UCSD-AML1 (cell line): ENCODE measurements at regions not wholly inside any gene's neighbourhood (a gene's known extent, or its start where the extent isn't known, plus 50 kb on each side); places are given as distances from the start of the nearest gene placed in this dataset.

Experiments
- DNase-seq: peaks from one replicate; lab custom pipeline; 2025; ENCODE audit not compliant: unreplicated experiment; lab: John Stamatoyannopoulos, UW

DNA sequence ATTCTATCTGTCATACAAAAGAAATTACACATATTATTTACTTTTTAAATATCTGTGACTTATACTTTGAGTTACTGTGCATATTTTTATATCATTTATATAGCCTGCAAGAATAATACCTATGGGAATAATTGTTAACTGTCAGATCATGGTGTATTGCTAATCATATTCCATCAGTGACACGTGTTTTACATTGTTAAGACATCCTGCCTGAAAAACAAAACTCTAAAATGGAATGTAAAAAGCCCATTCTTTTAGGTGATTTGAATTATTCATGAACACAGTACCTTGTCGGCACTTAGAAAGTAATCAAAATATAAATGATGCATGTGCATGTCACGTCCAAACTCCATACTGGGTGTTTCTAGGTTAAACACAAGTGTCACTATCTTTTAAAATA is 533.8 kb upstream of the PCDH9 start:
- DNase-seq: no peak

DNA sequence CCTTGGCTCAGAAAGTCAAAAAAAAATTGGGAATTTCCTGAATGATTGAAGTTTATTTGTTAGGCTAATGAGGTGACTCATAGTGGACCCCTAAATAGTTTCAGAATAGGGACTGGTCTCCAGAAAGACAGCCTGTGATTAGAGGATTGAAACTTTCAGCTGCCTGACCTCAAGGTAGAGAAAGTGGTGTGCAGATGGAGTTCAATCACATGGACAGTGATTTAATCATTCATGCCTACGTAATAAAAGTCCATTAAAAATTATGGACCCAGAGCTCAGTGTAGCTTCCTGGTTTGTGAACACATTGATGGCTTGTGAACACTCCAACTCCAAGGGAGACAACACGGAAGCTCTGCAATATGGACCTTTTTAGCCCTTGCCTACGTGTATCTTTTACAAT is 533.2 kb upstream of the PCDH9 start:
- no peak for DNase-seq

DNA sequence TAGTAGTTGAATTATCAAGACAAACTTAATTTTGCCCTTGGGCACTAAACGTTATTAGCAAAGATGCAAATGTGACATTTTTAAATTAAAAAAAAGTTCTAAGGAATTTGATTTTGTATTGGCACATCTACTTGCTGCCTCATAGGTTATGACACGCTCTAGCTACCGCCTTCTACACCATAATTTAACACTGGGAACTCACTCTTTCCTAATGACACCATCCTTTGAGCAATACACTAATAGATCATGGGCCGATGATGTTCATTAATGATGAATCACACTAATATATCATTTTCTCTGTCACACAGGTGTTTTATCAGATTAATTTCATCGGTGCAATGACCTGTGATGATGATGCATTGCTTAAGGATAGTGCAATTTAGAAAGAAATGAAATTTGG is 528.8 kb upstream of the PCDH9 start:
- DNase-seq: no peak

DNA sequence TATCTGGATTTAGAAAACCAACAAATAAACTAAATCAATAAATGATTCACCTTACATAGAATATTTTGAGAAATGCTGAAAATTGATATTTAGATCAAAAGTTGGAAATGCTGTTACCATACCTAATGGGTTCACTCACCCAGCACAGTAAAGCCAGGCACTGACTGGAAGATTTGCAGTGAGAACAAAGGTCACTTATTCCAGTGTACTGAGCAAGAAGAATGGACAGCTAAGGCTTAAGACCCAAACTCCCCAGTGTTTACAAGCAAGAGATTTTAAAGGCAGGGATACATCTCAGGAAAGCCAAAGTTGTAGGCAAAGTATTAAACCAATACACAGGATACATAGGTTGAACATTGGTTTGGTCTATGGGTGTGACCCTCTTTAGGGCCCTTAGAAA is 523.9 kb upstream of the PCDH9 start:
- no peak for DNase-seq

DNA sequence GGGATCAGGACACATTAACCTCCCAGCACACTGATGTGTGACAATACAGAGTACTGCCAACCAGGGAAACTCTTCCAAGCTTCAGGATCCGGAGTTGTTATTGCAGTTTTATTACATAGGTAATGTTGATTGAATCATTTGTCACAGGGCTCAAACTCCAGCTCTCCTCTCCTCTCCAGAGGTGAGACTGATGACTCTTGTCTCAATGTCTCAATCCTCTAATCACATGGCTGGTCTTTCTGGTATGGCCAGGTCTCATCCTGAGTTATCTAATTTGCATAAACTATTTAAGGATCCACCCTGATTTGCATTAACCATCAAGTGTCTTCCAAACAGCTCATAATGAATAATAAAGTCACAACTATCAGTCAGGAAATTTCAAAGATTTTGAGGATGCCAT is 522.6 kb upstream of the PCDH9 start:
- no peak for DNase-seq

DNA sequence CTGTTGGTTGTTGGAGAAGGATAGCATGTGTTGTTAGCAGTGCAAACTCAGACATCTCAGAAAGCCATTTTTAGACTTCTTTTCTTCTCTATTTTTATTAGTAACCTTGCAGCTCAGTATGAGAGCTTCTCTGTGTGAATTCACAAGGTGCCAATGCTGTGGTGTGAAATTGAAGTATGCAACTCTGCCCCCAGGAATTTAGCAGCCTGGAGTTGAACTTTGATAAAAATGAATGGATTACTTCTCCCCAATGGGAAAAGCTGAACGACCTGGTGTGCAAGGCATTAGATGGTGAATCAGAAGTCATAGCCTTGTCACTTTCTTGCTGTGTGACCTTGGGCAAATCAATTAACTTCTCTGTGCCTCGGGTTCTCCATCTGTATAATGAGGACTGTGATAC is 512.3 kb upstream of the PCDH9 start:
- DNase-seq: no peak

DNA sequence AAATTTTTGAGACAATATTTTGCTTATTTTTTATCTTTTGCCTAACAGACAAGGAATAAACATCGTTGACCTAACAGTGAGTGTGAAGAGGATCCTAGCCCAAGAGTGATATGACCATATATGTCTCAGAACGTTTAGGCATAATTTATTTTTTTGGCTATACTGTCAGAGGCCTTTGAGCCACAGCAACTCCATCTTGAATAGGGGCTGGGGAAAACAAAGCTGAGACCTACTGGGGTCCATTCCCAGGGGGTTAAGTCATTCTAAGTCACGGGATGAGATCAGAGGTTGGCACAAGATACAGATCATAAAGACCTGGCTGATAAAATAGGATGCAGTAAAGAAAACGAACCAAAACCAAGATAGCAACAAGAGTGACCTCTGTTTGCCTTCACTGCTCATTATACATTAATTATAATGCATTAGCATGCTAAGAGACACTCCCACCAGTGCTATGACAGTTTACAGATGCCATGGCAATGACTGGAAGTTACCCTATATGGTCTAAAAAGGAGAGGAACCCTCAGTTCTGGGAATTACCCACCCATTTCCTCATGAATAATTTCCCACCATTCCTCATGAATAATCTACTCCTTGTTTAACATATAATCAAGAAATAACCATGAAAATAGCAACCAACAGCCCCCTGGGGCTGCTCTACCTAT is 510.9 kb upstream of the PCDH9 start:
- no peak for DNase-seq

DNA sequence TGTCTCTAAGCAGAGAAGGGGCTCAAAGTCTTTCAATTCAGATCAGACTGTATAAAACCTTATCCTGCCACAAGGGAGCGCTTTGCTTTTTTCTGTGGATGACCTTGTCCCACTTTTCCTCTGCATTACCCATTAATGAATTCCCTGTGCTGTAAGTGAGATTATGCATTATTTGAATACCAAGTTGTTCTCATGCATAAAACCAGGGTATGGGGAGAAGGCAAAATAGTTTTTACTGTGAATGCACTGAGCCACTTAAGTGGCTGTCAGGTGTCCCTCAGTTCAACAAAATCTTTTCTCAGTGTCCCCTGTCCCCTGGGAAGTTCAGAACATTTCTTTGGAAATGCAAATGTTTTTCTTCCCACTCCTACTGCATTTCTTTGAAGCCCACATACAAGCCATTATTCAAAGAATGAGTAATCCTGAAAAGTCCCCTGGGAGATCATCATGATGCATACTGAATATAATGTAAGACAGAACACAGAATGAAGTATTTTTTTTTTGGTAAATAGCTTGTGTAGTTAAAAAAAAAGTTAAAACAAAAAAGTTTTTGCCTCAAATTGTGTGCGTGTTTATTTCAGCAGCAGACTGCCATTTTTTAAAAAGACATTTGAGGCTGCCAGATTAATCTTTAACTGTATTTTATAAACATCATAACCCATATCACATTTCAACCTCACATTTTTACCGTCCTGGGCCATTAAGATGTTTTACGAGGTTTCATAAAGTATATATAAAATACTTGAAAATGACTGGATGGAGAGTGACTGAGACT is 506.7 kb upstream of the PCDH9 start:
- DNase-seq: no peak

DNA sequence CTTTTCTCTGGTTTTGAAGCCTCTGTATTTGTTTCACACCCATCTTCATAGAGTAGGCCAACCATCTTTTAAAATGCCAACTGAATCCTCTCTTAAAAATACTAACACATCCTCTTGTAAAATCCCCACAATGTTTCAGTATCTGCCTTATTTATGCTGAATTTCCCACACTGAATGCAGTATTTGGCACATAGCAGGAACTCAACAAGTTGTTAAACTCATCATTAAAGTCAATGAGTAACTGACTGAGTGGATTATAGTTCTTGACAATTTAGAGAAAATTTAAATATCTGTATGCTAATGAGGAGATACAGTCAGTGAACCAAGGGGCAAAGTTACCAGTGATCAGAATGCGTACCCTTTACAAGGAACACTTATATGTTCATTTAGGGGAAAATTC is 505.5 kb upstream of the PCDH9 start:
- no peak for DNase-seq

DNA sequence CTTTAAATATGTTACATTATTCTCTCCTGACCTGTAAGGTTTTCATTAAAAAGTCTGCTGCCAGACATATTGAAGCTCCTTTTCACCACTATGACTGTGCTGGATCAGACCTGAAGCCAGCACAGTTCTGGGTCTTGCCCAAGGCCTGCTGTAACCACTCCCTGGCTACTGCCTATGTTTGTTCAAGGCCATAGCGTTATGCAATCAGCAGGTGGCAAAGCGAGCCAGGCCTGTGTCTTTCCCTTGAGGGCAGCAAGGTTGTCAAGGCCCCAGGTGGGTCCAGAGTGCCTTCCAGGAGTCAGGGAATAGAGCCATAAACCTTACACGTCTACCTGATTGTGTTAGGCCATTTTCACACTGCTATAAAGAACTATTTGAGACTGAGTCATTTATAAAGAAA is 496.8 kb upstream of the PCDH9 start:
- DNase-seq: no peak

DNA sequence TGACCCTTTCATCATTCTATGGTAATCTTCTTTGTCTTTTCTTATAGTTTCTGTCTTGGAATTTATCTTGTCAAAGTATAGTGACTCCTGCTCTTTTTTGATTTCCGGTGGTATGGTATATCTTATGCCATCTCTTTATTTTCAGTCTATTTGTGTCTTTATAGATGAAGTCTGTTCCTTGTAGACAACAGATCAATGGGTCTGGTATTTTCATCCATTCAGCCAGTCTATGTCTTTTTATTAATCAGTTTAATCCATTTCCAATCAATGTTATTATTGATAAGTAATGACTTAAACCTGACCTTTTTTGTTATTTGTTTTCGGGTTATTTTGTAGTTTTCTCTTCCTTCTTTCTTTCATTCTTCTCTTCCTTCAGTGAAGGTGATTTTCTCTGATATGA is 495.9 kb upstream of the PCDH9 start:
- no peak for DNase-seq

DNA sequence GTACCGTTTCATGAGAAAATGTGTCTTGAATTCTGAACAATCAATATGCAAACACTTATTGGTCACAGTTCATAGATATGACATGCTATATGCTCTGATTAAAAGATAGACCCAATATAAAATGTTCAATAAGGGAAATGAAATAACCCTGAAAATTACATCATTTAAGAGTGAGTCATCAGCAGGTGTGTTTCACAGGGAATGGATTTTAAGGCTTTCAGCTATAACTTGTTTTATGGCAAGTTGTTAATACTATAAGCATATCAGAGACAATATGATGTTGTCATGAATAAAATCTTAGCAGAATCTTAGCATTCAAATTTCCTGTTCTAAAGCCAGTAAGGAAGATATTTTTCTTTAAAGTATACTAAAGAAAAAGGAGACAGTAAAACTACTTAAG is 483.4 kb upstream of the PCDH9 start:
- DNase-seq: no peak

DNA sequence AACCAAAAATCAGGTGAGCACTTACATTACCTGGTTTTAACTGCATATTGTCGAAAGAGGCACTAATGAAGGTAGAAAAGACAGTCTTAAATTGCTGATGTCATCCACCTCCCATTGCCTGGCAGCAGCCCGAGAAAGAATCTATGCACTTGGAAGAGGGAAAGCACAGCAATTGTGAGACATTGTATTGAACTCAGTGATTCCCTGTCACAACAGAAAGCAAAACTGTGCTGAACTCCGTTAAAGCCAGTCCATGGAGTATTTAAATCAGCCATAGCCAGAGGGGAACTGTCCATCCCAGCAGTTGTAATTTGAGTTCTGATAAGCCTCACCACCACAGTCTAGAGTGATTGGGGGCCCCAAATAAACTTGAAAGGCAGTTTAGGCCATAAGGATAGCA is 466.6 kb upstream of the PCDH9 start:
- DNase-seq: no peak

DNA sequence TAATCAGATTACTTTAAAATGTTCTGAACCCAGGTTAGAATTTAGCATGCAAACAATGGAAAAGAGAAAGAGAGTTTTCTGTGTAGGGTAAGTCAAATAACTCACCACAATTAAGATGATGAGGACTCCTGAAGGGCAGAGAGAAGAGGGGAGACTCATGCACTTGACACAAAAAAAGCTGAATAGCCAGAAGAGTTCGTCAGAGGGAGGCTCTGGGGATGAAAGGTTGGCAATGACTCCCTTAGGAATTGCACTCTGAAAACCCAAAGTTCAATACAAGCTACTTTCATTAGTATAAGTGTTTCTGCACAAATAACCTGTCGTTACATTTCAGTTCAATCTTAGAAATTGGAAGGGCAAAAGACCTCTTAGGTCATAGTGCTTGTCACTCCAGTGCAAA is 434.4 kb upstream of the PCDH9 start:
- no peak for DNase-seq

DNA sequence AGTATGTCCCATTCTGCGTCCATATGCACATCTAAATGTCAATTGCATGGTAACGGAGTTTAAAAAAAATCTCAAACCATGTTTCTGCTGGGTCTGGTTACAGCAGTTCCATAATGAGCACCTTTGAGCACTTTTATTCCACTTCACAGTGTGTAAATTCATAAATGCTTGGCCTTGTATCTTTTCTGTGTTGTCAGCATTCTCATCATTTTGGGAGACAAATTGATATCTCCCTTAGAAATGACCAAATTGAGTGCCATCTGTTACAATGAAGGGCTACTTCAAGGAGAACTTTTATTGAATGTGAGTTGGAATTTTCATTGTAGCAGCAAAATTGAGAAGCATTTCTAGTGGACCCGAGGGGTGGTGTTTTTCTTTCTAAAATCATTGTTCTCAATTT is 432.9 kb upstream of the PCDH9 start:
- DNase-seq: no peak

DNA sequence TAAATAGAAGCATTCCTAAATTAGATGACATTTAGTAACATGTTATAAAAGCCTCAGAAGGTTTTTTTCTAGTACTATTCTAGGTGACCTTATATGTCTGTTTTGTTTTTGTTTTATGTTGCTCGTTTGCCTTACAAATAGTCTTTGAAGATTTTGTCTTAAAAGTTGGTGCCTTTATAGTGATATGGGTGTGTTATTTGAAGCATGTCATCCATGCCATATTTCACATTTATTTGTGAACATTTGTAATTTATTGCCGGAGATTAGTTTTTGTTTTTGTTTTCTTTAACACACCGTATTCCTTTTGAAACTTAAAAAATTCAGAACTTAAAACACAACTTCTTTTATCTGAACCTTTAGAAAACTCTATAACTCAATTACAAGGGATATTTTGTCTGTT is 422.8 kb upstream of the PCDH9 start:
- no peak for DNase-seq

DNA sequence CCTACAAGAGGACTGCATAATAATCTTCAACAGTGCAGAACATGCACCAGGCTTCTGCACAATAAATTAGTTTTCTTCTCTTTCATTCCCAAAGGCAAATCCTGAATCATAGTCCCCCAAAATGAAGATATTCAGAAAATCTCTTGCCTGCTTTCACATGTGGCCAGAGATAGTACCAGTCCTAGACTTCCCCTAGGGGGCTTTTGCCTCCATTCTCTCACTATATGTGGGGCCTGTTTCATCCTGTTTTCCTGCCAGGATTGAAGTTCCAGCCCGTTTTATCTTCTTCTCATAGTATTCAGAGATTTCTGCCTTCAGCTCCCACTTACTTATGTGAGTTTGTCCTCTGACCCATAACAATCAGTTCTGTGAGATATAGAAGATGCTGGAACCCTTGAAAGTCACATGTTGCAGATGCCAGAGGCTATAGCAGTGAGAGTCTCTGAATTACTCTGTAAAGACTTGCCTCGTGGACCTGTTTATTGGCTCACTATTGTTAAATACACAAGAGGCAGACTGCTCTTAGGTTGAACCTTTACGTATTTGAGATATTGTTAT is 421.9 kb upstream of the PCDH9 start:
- DNase-seq: no peak

DNA sequence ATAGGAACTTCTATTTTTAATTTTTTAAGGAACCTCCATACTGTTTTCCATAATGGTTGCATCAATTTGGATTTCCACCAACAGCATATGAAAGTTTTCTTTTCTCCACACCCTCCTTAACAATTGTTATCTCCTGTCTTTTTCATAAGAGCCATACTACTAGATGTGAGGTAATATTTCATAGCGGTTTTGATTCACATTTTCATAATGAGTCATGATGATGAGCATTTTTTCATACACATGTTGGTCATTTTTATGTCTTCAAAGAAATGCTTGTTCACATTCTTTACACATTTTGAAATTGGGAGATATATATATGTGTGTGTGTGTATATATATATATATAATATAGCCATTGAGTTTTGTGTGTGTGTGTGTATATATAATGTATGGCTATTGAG is 420.3 kb upstream of the PCDH9 start:
- no peak for DNase-seq

DNA sequence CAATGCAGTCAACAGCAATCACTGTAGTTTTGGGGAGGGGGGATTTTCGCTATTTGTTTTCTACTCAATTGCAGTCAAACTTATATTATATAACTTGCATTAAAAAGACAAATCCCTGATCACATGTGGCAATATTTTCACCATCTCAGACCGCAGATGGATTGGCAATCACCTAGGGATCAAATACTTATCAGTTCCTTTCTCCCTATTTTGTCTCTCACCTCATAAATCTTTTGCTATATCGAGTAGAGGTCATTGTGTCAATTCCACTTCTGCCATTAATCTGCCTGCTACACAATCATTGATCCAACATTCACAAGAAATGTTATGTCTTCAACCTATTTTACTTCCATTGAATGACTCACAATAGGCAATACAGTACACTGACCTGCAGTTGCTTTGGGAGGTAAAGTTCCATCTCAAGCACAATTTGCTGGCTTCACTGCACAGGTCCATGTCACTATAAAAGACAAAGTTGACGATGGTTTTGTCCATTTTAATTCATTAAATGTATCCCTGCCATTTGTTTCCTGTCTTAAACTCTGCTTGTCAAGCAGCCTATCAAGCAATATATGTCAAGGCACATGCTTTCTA is 415.8 kb upstream of the PCDH9 start:
- DNase-seq: no peak

DNA sequence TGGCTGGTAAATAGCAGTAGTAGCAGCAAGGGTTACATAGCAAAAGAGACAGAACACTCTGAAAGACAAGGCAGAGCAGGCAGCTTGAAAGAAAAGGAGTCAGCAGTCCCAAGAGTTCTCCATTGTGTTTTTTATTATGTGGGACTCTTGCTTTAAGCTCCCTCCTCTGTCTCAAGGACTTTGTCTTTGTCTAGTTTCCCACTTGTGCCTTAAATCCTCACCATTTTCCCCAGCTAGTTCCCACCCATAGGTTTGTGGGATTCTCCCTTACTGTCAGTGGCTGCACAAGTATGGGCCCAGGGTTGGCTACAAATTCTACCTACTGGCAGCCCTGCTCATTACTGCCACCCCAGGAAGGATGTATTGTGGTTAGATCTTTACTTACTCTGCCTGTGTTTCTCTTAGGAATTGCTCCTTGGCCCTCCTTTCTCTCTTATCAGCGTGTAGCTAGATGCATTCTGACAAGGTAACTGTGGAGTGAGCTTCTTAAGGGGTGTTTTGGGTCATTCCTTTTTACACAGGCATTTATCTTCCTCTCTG is 413.4 kb upstream of the PCDH9 start:
- DNase-seq: no peak

DNA sequence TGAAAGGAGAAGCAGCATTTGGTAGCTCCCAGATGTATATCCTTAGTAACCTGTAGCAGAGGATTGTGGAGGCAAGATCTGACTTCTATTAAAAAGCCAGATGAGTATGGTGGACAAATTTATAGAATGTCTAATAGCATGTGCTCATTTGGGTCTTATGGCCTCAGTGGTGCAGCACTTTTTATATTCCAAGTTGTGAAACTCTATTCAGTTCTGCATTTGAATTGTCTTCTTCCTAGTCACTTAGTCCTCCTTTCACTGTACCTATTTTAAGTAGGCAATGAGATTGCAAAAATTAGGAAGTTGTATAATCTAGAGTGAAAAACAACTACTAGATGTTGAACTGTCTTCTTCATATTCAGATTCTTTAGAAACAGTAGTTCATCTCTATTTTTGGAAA is 412.5 kb upstream of the PCDH9 start:
- no peak for DNase-seq

DNA sequence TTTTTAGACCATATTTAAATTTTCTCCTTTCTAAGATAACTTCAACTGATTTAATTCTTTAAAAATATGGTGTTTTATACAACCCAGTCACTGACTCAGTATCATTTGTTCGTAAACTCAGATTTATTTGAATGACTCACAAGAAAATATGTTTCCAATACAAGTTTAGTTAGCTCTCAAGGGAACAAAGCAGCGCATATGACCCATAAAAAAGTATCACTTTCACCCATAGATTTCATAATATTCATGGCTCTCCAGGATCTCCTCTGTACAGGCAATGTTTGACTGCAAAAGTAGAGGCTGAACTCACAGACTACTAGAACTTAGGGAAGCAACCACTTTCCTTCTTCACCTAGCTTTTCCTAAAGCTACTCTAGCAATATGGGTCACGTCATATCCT is 405.6 kb upstream of the PCDH9 start:
- no peak for DNase-seq
